Tongue (tissue), 1 donor: ENCODE measurements at regions not wholly inside any gene's neighbourhood (a gene's known extent, or its start where the extent isn't known, plus 50 kb on each side); places are given as distances from the start of the nearest gene placed in this dataset.
A peak's percentile ranks its signal among the peaks of the same experiment; 100 is the strongest.

ENCODE experiments used
- DNase-seq: peaks from one replicate; pipeline ENCODE4 v3.0.0-alpha.2; 2015

- DNase-seq = no peak
These were observed 350.1 kb upstream of the PROK2 start for GRCh38 chr3:72134989-72135451.

- no peak for DNase-seq
These were observed 348.5 kb upstream of the PROK2 start for GRCh38 chr3:72133329-72134011.

GRCh38 chr3:72131899-72132298 is 347.0 kb upstream of the PROK2 start:
- DNase-seq = no peak

GRCh38 chr3:72130565-72130964 is 345.6 kb upstream of the PROK2 start:
- no peak for DNase-seq

GRCh38 chr3:72129501-72130094 is 344.6 kb upstream of the PROK2 start:
- peak; percentile 71 for DNase-seq

- DNase-seq = no peak
These were observed 344.0 kb upstream of the PROK2 start for GRCh38 chr3:72128921-72129320.

GRCh38 chr3:72127844-72128243 is 342.9 kb upstream of the PROK2 start:
- DNase-seq = no peak

- no peak for DNase-seq
These were observed 342.3 kb upstream of the PROK2 start for GRCh38 chr3:72127224-72127612.

- DNase-seq = no peak
These were observed 341.7 kb upstream of the PROK2 start for GRCh38 chr3:72126441-72127223.

- DNase-seq = no peak
These were observed 339.0 kb upstream of the PROK2 start for GRCh38 chr3:72123908-72124441.

GRCh38 chr3:72120806-72121778 is 336.1 kb upstream of the PROK2 start:
- DNase-seq = no peak

- no peak for DNase-seq
These were observed 335.1 kb upstream of the PROK2 start for GRCh38 chr3:72120039-72120438.

GRCh38 chr3:72118628-72119027 is 333.7 kb upstream of the PROK2 start:
- no peak for DNase-seq

GRCh38 chr3:72116226-72116625 is 331.3 kb upstream of the PROK2 start:
- DNase-seq = no peak

GRCh38 chr3:72115307-72115706 is 330.4 kb upstream of the PROK2 start:
- no peak for DNase-seq

GRCh38 chr3:72114773-72115172 is 329.8 kb upstream of the PROK2 start:
- no peak for DNase-seq

GRCh38 chr3:72113964-72114363 is 329.0 kb upstream of the PROK2 start:
- DNase-seq = peak; percentile 40

GRCh38 chr3:72113564-72113963 is 328.6 kb upstream of the PROK2 start:
- peak; percentile 49 for DNase-seq

- no peak for DNase-seq
These were observed 327.5 kb upstream of the PROK2 start for GRCh38 chr3:72112435-72112834.

GRCh38 chr3:72111265-72112205 is 326.6 kb upstream of the PROK2 start:
- peak; percentile 31 for DNase-seq
